Neural crest cell (in vitro differentiated cells): ENCODE measurements at regions not wholly inside any gene's neighbourhood (a gene's known extent, or its start where the extent isn't known, plus 50 kb on each side); places are given as distances from the start of the nearest gene placed in this dataset.

Experiments used
- DNase-seq: peaks from one replicate; pipeline ENCODE4 v3.0.0; 2021; ENCODE audit warnings: low read depth, mixed read lengths, low spot score
- H3K27ac Mint-ChIP-seq: one replicate; pipeline ENCODE4 v1.8.0; 2021; ENCODE audit warnings: mild to moderate bottlenecking, mixed read lengths; ENCODE audit not compliant: unreplicated experiment
- H3K27me3 Mint-ChIP-seq: 2 replicates; pipeline ENCODE4 v1.8.0; 2021; ENCODE audit warnings: low read depth, mild to moderate bottlenecking, mixed read lengths
- H3K36me3 Mint-ChIP-seq: 2 replicates; pipeline ENCODE4 v1.8.0; 2021; ENCODE audit warnings: low read depth, mild to moderate bottlenecking, mixed read lengths
- H3K4me1 Mint-ChIP-seq: 2 replicates; pipeline ENCODE4 v1.8.0; 2021; ENCODE audit warnings: mixed read lengths
- H3K4me3 Mint-ChIP-seq: one replicate; pipeline ENCODE4 v1.8.0; 2021; ENCODE audit warnings: mild to moderate bottlenecking, mixed read lengths
- H3K9me3 Mint-ChIP-seq: 2 replicates; pipeline ENCODE4 v1.8.0; 2021; ENCODE audit warnings: mixed read lengths
- TF ChIP-seq, protein P1 (sequence below): fragments of 200-600 bp; sonication (generic); conservative IDR thresholded peaks from 2 replicates; pipeline ENCODE4 v1.5.0; 2021; ENCODE audit warnings: antibody characterized with exemption, mild to moderate bottlenecking

DNA sequence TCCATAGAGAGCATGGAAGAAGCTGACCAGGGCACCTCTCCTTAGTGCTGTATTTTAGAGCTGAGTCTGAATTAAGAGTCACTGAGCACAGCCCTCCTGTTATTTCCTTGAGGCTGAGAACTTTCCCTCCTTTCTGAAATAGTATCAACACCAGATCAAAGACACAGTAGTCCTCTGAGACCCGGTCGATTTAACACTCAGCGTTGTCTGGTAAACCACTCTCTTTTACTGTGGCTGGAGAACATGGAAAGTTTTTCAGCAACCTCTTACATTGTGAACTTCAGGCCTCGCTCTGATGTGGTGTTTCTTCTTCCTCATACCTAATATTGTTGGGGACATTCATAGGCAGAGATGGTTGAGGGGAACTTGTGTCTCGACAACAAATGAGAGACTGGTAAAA, 202.0 kb upstream of the MTPN start:
- Mint-ChIP-seq H3K4me1 (peaks cover 11% of the 10 kb centered on the region), H3K9me3 (peaks cover 3% of the 10 kb centered on the region), H3K4me3 (no peak overlapping the region), H3K27me3 (no peaks in the 10 kb centered on the region), H3K36me3 (no peaks in the 10 kb centered on the region), H3K27ac (no peak overlapping the region)
- no peak for DNase-seq
- TF ChIP-seq, protein P1, sequence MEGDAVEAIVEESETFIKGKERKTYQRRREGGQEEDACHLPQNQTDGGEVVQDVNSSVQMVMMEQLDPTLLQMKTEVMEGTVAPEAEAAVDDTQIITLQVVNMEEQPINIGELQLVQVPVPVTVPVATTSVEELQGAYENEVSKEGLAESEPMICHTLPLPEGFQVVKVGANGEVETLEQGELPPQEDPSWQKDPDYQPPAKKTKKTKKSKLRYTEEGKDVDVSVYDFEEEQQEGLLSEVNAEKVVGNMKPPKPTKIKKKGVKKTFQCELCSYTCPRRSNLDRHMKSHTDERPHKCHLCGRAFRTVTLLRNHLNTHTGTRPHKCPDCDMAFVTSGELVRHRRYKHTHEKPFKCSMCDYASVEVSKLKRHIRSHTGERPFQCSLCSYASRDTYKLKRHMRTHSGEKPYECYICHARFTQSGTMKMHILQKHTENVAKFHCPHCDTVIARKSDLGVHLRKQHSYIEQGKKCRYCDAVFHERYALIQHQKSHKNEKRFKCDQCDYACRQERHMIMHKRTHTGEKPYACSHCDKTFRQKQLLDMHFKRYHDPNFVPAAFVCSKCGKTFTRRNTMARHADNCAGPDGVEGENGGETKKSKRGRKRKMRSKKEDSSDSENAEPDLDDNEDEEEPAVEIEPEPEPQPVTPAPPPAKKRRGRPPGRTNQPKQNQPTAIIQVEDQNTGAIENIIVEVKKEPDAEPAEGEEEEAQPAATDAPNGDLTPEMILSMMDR, result no peak

DNA sequence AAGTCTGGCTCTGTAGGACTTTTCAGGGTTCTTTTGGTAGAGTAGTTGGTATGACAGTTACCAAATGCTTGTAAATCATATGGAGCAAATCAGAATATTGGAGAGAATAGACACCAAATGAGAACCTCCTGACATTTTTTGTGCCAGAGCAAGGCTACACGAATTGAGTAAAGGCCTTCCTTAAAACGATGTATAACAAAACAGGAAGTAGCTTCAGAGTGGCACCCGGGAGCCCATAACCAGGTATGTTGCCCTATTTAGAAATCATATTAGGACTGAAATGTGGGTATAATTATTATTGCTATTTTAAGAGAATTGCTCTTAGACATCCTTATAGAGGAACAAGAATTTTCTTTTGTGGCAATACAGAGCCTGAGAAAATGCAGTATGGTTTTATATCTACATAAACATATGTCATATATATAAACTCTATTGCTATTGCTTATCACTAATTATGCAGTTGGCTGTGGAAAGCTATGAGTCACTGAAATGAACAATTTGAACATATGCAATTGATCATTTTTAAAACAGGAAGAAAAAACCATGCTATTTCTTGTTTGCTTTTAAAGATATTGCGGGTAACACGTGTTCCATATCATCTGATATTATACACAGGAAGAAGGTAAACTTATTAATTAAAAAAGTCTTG, 197.4 kb upstream of the MTPN start:
- no peak overlapping the region for H3K4me3 Mint-ChIP-seq

DNA sequence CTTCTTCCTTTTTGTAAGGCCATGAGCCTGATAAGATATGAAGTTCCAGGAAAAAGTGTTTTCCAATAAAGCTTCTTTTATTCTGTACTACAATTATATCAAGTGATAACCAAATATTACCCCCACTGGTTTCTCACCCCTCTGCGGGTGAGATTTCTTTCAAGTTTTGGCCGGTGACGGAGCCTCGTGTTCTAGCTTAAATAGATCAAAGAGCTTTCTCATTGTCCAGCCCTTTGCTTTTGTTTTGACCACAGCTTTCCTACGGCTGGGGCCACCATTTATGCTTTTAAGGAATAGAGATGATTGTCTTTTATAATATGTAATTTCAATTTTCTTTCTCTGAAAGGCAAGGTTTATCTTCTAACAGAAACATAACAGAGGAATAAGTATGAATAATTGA, 196.7 kb upstream of the MTPN start:
- no peak for DNase-seq
- no peak overlapping the region for H3K27ac Mint-ChIP-seq
- H3K27me3 Mint-ChIP-seq, result no peaks in the 10 kb centered on the region
- no peaks in the 10 kb centered on the region for H3K36me3 Mint-ChIP-seq
- TF ChIP-seq, protein P1, result no peak
- no peaks in the 10 kb centered on the region for H3K4me1 Mint-ChIP-seq
- no peaks in the 10 kb centered on the region for H3K9me3 Mint-ChIP-seq
- H3K4me3 Mint-ChIP-seq, result no peak overlapping the region

More for the DNA sequence above, 197.4 kb upstream of the MTPN start:
- H3K27me3 Mint-ChIP-seq, result no peaks in the 10 kb centered on the region
- DNase-seq, result no peak
- H3K9me3 Mint-ChIP-seq, result no peaks in the 10 kb centered on the region
- TF ChIP-seq, protein P1, result no peak
- H3K36me3 Mint-ChIP-seq, result no peaks in the 10 kb centered on the region
- H3K27ac Mint-ChIP-seq, result no peak overlapping the region
- no peaks in the 10 kb centered on the region for H3K4me1 Mint-ChIP-seq

DNA sequence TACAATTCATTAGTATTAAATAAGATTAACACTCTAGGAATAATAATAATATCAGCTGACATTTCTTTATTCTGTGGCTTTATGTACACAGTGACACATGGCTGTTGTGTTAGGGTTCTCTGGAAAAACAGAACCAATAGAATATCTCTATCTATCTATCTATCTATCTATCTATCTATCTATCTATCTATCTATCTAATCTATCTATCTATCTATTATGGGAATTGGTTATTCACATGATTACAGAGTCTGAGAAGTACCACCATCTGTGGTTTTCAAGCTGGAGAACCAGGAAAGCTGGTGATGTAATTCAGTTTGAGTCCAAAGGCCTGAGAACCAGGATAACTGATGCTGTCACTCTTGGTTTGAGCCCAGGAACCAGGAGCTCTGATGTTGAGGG, 194.1 kb upstream of the MTPN start:
- H3K27ac Mint-ChIP-seq, result no peak overlapping the region
- no peak overlapping the region for H3K4me3 Mint-ChIP-seq
- no peaks in the 10 kb centered on the region for H3K27me3 Mint-ChIP-seq
- H3K9me3 Mint-ChIP-seq, result no peaks in the 10 kb centered on the region
- no peaks in the 10 kb centered on the region for H3K4me1 Mint-ChIP-seq
- TF ChIP-seq, protein P1, result no peak
- no peaks in the 10 kb centered on the region for H3K36me3 Mint-ChIP-seq
- DNase-seq, result no peak

DNA sequence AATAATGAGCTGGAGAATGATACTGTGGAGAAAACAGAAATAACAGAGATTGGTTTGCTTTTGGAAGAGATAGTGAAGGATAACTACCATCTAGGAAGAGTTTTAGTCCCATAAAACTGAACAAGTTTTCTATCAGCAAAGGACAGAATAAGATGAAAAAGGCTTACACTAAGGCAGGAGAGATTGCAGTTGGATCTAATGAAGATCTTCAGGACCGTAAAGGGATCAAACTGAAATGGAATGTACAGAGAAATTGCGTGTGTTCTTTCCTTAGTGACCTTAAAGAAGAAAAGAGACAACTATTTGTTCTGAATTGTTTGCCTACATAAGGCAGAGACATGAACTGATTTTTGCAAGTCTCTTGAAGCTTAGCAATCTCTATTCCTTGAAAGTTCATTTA, 191.7 kb upstream of the MTPN start:
- no peak overlapping the region for H3K4me3 Mint-ChIP-seq
- no peak for DNase-seq
- H3K4me1 Mint-ChIP-seq, result no peaks in the 10 kb centered on the region
- H3K27ac Mint-ChIP-seq, result no peak overlapping the region
- H3K36me3 Mint-ChIP-seq, result no peaks in the 10 kb centered on the region
- TF ChIP-seq, protein P1, result no peak
- H3K27me3 Mint-ChIP-seq, result no peaks in the 10 kb centered on the region
- peaks cover 2% of the 10 kb centered on the region for H3K9me3 Mint-ChIP-seq

DNA sequence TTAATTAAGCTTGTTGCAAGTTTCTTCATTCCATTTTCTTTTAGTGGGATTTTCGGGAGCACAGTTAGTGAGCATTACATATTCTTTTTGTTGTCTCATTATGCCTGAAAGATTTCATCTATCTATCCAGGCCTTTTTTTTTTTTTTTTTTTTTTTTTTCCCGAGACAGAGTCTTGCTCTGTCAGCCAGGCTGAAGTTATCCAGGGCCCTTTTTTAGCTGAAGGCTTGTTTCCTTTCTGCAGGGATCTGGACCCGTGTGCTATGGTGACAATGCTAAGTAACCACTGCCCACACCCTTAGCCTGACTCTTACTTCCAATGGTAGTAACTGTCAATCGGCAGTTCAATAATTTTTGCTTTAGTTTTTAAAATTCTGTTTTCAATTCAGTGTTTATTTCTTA, 190.8 kb upstream of the MTPN start:
- Mint-ChIP-seq H3K9me3 (peaks cover 3% of the 10 kb centered on the region), H3K27ac (no peak overlapping the region), H3K4me3 (no peak overlapping the region), H3K36me3 (no peaks in the 10 kb centered on the region), H3K27me3 (no peaks in the 10 kb centered on the region), H3K4me1 (no peaks in the 10 kb centered on the region)
- DNase-seq, result no peak
- TF ChIP-seq, protein P1, result no peak
